Fibroblast of gingiva (primary cell): ENCODE measurements at regions not wholly inside any gene's neighbourhood (a gene's known extent, or its start where the extent isn't known, plus 50 kb on each side); places are given as distances from the start of the nearest gene placed in this dataset.
A peak's percentile ranks its signal among the peaks of the same experiment; 100 is the strongest.
"Not testable (repeated sequence)": the region's sequence is repeated elsewhere in the genome, so short reads cannot be mapped to it uniquely, and the experiment has no call there.

Experiments used
- DNase-seq: peaks from one replicate; pipeline ENCODE4 v3.0.0-alpha.2; 2011; ENCODE audit warnings: low read depth

DNA sequence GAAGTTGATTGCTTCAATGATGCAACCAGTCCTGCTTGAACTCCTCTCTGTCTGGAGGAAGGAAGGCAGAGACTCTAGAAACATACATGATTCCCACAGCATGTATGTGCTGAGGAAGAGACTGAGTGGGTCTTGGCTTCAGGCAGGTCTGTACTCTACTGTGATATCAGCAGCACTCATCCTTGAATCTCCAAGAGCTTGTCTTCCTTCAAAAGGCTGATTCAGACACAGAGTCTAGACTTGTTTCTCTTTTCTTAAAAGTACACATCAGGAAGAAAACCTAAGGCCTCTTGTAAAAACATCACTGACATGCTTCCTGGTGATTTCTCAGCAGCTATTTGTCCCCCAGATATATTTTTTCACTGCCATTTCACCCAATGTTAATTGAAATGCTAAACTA is 155.7 kb upstream of the HEY2 start:
- no peak for DNase-seq

DNA sequence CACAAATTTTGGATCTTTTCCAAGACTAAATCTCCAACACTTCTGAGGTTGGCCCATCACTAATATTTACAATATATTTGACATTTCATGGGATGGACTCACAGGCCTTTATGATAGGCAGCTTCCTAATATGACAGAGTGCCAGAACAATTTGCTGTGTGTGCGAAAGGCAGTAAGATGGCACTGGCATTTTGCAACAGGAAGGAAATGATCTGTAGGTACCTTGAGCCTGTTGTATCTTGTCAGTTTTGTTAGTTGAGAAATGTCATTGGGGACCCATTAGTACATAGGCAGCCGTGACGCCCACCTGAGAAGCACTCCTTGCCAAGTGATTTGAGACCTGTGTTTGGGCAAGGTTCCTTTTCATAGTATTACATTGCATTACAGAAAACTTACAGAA is 153.4 kb upstream of the HEY2 start:
- no peak for DNase-seq

DNA sequence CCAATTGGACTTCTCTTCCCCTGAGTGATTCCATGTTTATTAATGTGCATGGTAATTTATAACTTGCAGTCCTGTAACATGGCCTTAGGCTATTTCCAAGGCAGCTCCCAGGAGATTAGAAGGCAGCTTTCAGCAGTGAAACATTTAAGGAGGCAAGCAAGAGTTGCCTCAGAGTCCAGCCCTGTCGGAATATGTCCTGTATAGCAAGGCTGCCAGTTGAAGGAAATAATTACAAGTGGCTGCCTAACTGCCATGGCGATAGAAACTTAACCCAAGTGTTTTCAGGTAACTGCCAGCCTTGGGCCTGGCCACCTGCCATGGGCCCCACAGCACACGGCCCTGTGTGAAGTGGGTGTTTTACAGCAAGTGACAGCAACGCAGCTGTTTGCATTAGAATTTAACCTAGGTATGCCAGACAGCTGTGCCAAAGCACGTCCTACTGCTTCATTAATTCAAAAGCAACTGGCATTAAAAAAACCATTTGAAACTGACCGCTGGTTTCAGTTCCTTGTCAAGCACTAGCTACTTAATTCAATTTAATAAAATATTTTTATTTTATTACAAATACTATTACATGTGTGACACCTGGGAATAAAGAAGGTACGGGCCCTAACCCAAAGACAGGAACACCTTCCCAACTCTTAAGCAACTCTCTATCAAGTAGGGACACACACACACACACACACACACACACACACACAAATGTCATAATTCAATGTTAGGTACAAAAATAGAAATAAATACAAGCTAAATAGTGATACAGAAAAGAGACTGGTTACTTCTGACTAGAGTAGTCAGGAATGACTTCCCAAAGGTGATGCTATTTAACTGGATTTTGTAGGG is 151.8 kb upstream of the HEY2 start:
- peak; percentile 86 for DNase-seq

DNA sequence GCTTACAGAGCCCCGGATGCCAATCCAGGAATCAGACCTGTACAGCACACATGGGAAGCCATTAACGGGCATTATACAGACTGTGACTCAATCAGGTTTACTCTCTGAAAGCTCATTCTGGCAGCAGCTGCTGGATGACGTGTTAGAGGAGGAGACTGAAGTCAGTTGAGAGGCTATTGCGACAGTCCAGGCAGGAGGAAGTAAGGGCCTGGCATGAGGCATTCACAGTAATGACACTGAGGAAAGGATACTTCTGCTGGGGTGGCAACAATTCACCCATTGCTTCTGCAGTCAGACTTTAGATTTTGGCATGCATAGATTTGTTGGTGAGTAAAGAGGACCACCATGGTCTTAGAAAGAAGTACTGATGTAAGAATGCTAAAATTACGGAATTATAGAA is 151.0 kb upstream of the HEY2 start:
- DNase-seq = peak; percentile 89

DNA sequence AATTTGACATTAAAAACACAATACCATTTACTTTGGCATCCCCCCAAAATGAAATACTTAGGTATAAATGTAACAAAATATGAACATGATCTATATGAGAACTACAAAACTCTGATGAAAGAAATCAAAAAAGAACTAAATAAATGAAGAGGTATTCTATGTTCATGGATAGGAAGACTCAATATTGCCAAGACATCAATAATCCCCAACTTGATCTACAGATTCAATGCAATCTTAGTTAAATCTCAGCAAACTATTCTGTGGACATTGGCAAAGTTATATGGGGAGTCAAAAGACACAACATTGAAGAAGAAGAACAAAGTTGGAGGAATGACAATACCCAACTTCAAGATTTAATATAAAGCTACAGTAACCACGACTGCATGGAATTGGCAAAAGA is 145.2 kb upstream of the HEY2 start:
- DNase-seq = no peak

DNA sequence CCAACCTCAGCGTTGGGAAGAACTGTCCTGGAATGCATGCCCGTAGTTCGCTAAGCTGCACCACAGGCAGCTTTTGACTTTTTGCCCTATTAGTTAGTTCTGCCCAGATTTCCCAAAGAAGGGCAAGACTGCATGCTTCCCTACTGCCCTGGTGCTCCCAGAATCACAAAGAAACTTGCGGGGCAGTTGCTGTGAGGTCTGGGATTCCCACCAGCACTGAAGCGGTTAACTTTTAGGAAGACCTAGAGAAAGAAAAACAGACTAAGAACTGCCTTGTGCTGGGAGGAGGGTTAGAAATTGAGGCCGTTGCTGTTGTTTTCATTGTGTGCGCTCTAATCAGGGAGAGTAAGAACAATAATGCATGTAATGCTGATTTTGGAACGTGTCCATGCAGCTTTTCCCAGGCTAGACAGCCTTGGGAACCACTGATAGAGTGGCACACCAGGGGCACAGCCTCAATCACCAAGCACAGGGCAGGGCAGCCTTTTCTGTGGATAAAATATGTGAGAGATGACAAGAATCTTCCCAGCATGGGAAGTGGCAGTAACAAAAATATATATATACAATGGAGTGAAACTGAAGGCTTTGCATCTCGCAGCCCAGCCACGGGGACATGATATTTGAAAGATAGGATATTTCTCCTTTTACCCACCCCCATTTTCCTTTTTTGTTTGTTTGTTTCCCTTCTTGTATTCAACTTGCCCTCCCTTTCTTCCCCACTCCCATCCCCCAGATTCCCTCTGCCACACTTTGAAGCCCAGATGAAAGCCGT is 137.7 kb upstream of the HEY2 start:
- peak; percentile 40 for DNase-seq

DNA sequence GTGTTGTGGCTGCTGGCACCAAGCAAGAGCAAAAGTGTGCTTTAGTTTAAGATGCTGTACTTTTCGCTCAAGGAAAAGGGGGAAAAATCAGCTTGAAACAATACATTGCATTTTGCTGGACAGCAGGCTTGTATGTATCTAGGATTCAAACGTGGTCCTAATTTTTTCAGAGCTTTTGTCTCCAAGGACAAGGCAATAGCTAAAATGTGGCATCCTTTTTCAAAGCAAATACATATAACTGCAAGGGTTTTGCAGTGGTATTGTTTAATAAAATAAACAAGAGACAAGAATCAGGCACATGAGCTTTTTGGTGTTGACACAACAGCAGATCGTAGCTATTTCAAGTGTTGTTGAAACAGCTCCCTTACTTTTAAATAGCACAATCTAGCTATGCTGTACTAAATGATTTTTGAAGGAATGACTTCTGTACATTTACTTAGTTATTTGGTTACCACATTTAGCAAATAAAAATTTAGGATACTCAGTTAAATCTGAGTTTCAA is 137.0 kb upstream of the HEY2 start:
- DNase-seq = peak; percentile 59

DNA sequence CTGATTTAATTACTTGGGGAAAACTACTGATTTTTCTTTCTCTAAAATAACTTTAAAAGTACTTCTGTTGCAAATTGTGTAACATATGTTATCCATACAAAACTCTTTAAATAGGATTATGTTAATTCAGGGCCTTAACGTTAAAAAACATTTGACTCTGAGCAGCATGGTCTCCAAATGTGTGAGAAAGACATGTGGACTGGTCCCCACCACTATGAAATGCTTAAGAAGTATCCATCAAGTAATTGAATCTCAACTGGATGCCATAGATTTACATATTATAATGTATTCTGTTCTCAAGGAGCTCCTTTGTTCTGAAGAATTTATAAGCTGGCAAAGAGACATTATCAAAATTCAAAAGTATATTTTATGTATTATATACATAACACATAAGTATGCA is 130.8 kb upstream of the HEY2 start:
- DNase-seq = no peak

DNA sequence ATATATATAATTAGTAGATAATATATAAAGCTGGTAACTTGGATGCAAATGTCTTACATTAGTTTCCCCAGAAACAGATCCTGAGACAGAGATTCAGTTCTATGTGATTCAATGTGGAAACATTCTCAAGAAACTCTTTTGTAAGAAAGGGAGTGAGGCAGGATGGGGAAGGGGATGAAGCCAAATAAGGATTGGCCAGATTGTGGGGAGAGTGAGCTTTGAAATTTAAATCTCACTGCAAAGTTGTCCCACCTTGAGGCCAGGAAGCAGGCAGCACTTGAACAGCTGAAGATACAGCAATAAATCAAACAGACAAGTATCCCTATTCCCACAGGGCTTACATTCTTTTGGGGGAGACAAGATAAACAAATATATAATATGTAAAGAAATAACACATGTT is 126.3 kb upstream of the HEY2 start:
- no peak for DNase-seq

DNA sequence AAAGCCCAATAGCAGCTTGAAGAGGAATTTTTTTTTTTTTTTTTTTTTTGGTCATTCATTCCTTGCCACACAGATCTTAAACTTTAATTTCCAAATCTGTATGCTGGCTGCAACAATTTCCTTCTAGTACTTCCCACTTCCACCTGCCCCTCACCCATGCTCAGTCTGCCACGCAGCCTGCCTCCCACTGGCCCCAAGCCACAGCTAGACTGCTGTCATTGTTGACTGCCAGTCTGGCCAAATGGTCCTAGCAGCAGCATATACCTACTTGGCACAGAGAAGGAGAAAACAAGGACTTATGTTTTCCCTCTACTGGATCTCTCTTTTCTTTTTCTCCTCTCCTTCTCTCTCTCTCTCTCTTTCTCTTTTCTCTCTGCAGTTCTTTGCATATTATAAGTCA is 118.3 kb upstream of the HEY2 start:
- no peak for DNase-seq

DNA sequence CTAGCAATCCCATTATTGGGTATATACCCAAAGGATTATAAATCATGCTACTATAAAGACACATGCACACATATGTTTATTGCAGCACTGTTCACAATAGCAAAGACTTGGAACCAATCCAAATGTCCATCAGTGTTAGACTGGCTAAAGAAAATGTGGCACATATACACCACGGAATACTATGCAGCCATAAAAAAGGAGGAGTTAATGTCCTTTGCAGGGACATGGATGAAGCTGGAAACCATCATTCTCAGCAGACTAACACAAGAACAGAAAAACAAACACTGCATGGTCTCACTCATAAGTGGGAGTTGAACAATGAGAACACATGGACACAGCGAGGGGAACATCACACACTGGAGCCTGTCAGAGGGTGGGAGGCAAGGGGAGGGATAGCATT is 113.4 kb upstream of the HEY2 start:
- not testable (repeated sequence) for DNase-seq

DNA sequence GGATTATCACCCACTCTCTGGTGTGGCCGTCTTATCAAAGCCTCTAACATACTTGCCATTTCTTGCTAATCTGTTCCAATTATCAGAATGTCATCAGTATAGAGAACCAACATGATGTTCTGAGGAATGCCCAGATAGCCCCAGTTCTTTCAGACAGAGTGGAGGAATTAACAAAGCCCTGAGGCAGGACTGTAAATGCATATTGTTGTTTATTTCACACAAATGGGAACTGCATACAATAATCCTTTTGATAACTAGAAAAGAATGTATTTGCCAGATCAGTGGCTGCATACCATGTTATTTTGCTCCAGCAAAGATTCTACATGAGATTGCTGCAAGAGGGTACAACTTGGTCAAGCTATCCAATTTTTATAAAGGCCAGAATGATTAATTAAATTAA is 112.8 kb upstream of the HEY2 start:
- no peak for DNase-seq

DNA sequence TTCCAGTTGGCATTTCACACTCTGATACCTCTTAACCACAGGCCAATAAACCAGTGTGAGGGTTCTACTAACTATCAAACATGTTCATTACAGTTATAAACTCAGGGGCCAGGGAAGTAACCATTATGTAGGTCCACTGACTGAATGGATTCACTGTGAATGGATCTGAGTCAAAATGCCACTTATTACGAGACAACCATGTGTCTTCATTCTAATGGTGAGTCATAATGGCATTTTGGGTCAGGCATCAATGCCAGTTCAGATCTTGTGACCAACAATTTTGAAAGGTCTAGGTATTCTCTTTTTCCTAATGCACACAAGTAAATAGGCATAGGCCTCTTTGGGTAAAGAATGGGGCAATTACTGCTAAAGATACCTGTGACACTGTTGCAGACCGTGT is 112.2 kb upstream of the HEY2 start:
- no peak for DNase-seq

DNA sequence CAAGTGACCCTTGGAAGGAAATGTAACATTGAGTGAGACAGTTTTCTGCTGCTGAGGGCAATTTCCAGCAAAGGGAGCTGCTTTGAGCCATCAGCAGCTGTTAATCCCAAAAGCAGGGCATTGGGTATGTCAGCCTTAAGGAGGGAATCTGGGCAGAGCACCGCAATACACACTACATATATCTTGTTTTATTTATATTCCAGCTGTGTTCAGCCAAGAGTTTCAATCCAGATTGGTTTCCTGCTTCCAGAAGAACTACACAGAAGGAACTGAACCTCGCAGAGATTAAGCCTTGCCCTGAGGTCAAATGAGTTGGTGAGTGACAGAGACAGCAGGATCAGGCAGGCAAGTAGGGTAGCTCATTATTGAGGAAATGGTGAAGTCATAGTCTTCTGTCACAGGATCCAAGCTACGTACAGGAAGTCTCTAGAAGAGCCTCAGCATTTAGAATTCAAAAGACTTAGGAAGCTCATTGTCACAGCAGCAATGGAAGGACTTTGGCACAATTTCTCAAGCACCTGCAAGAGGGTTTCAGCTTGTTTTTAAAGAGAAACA is 109.9 kb upstream of the HEY2 start:
- no peak for DNase-seq

DNA sequence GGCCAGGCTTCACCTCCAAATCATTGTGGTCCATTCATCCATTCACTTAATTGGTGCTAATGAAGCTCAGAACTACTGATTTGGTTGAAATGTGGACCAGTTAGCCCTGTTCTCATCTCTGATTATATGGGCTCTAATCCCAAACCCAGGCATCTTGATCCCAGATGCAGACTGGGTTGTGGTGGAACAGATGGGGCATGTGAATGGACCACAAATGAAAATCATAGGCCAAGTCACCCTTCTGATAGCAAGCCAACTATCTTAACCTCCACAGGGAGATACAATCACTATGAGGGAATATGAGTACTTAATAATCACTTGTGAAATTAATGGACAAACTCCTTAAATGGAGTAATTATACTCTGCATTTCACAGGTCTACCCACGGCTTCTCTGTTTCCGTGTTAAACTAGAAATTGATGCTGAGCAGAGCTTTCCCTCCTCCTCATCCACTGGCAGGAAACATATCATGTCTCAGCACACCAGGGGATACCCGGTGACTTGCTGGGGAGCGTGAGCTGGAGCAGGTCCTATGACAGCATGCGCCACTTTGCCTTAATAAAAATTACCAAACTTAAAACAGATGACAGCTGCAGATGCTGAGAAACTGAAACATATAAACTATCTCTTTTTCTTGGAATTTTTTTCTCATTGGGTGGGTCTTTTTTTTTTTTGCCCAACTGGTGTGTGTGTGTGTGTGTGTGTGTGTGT is 108.8 kb upstream of the HEY2 start:
- DNase-seq = no peak

DNA sequence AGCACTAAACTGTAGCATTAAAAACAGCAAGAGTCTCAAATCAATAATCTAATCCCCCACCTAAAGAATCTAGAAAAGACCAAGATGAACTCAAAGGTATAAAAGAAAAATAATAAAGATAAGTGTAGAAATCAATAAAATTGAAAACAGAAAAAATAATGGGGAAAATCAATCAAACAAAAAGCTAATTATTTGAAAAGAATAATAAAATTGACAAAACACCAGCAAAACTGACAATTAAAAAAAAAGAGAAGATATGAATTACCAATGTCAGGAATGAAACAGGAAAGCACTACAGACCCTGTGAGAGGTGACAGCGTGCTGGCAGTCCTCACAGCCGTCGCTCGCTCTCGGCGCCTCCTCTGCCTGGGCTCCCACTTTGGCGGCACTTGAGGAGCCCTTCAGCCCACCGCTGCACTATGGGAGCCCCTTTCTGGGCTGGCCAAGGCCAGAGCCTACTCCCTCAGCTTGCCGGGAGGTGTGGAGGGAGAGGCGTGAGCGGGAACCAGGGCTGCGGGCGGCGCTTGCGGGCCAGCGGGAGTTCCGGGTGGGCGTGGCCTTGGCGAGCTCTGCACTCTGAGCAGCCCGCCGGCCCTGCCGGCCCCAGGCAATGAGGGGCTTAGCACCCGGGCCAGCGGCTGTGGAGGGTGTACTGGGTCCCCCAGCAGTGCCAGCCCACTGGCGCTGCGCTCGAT is 105.3 kb upstream of the HEY2 start:
- DNase-seq = not testable (repeated sequence)

DNA sequence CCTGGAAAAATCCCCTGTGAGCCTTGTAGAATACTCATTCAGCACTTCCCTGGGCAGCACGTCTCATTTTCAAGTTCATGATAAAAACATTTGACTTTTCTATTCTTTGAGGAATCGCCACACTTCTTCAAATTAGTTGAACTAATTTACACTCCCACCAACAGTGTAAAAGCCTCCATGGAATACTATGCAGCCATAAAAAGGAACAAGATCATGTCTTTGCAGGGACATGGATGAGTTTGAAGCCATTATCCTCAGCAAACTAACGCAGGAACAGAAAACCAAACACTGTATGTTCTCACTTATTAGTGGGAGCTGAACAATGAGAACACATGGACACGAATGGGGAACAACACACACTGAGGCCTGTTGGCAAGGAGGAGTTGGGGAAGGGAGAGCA is 102.0 kb upstream of the HEY2 start:
- DNase-seq = no peak

DNA sequence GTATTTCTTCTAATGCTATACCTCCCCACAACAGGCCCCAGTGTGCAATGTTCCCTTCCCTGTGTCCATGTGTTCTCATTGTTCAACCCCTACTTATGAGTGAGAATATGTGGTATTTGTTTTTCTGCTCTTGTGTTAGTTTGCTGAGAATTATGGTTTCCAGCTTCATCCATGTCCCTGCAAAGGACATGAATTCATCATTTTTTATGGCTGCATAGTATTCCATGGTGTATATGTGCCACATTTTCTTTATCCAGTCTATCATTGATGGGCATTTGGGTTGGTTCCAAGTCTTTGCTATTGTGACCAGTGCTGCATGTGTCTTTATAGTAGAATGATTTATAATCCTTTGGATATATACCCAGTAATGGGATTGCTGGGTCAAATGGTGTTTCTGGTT is 95.7 kb upstream of the HEY2 start:
- not testable (repeated sequence) for DNase-seq

DNA sequence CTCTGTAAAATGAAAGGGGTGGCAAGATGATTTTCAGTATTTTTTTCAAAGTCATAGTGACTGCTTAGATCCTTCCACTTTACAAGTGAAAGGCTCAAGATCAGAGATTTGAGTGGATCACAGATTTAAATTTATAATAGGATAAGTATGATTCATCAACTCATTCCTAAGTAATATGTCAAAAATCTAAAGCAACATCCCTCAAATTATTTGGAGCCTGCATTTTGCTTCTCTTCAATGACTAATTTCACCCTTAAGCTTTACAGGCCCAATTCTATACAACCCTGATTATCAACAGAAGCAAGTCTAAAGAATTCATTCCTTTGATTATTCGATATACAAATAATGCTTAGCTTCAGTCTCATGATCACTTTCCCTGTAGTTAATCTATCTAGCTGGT is 93.9 kb upstream of the HEY2 start:
- no peak for DNase-seq

DNA sequence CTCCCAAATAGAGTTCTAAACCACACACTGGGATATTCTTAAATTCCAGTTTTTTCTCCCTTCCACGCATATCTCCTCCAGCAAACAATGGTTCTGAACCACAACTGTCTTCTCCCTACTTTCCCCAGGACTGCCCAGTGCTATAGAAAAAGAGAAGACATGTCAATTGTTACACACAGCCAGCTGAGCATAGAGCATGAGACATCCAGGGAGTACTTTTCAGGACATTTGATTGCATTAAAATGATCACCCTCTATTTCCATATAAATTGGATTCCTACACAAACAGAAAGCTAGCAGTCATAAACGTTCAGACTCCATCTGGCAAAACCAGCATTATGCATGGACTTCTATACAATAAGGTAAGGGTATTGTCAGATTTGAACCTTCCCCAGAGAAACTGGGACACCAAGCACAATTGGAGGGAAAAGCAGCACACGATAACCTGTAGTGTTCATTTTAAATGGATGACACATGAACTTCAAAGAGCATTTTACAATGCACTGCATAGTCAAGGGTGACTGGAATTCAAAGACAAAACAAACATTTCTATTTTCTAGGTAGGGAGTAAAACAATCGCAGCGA is 93.1 kb upstream of the HEY2 start:
- DNase-seq = no peak

DNA sequence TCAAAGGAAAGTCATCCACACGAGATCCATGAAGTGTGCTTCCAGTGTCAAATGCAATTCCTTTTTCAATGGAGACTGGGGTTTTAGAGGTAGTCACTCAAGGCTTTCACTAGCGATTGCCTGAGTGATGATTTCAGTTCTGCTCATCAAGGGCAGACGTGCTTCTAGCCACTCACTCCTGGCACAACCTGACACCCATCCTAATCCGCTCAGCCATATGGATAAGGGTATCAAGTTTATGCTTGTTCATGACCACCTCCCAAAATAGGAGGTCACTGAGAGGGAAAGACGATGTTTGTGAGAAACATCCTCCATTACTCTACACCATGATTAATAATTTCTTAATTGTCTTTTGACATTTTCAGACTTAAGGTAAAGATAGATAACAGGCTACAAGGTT is 91.3 kb upstream of the HEY2 start:
- DNase-seq = no peak
